Activated CD4-positive, alpha-beta memory T cell treated with anti-CD3 and anti-CD28 coated beads for 36 hours (primary cell): ENCODE measurements at regions not wholly inside any gene's neighbourhood (a gene's known extent, or its start where the extent isn't known, plus 50 kb on each side); places are given as distances from the start of the nearest gene placed in this dataset.
A peak's percentile ranks its signal among the peaks of the same experiment; 100 is the strongest.

Experiments used
- CTCF ChIA-PET: fragments of 350-600 bp; sonication (Branson Sonifier 250); formaldehyde crosslinking; loops from one replicate; lab custom pipeline; 2021; ENCODE audit warnings: antibody characterized with exemption, inconsistent platforms; lab: Charles Lee
- POLR2A ChIA-PET: fragments of 350-600 bp; sonication (Branson Sonifier 250); formaldehyde crosslinking; loops from one replicate; lab custom pipeline; 2021; ENCODE audit warnings: antibody characterized with exemption; lab: Charles Lee
- DNase-seq: peaks from one replicate; pipeline ENCODE4 v3.0.0-alpha.2; 2020
- H3K27ac Mint-ChIP-seq: one replicate; pipeline ENCODE4 v1.8.0; 2021; ENCODE audit warnings: mixed read lengths
- H3K27me3 Mint-ChIP-seq: one replicate; pipeline ENCODE4 v1.8.0; 2021; ENCODE audit warnings: mixed read lengths
- H3K36me3 Mint-ChIP-seq: one replicate; pipeline ENCODE4 v1.8.0; 2021; ENCODE audit warnings: mixed read lengths
- H3K4me1 Mint-ChIP-seq: one replicate; pipeline ENCODE4 v1.8.0; 2021; ENCODE audit warnings: low read depth, mixed read lengths
- H3K4me3 Mint-ChIP-seq: one replicate; pipeline ENCODE4 v1.8.0; 2021; ENCODE audit warnings: mild to moderate bottlenecking, mixed read lengths
- H3K9me3 Mint-ChIP-seq: one replicate; pipeline ENCODE4 v1.8.0; 2021; ENCODE audit warnings: mixed read lengths
- intact Hi-C: fragments of 100-400 bp; cut with micrococcal nuclease; formaldehyde crosslinking; loops from one replicate; pipeline ENCODE4 v1.15.1; 2023

DNA sequence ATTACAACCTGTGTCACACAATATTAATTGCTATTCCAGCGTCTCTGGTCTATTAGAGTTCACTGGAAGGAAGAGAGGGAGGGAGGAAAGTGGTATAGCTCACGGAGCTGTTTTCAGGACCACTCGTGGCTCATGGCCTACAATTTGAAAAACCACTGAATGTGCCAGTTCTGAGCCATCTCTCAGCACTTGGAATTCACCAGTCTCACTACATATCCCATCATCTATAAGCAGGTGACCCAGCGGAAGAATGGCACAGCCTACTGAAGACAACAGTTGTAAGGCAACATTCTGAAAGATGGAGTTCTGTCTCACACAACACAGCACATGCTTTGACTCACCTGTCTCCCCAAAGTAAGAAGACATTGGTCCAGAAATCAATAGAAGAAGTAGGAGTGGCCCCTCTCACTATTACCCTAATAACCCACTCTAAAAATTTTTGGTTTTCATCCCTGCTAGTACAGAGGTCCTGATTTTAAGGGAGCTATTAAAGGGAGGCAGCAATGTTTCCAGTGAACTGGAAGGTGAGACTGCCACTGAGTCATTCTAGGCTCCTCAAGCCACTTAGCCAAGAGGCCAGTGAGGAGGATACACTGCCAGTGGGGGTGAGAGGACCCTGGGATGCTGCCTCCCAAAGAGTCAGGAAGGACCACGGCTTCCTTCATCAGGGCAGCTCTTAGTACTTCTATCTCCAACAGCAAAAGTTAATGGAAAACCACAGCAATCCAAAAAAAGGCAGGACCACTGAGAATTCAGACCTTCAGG is 50.0 kb upstream of the DOCK9 start:
- POLR2A ChIA-PET, result interaction anchor here (0.8 to 2.1 kb wide), 3 partner anchors 19 to 287 kb away, joined by 3 to 6 read pairs (median 4); no protein-coding TSS in a partner anchor

DNA sequence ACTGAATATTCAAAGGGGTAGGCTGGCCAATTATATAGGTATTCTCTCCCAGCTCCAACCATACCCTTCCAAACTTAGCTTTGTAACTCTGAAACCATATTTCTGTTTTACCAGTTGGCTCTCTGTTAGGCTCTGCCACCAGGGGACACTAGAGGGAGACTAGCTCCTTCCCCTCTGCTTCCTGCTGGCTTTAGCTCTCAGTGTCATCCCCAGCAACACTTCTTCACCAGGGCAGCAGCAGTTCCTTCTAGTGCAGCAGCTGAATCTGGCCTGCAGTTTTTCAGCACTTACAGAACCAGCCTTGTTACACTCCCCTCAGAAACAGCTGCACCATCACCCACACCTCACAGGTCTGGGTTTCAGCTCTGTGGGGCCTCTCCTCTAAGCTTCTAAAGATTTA is 51.0 kb upstream of the DOCK9 start:
- CTCF ChIA-PET, result interaction anchor here (0.8 to 3.0 kb wide), 35 partner anchors 9 to 241 kb away, joined by 3 to 30 read pairs (median 4); partner anchors contain the start of gene UBAC2
- Mint-ChIP-seq H3K9me3 (peaks cover 6% of the 10 kb centered on the region), H3K27ac (peak overlapping the region; percentile 90), H3K27me3 (no peaks in the 10 kb centered on the region), H3K36me3 (peaks cover 6% of the 10 kb centered on the region), H3K4me1 (peaks cover 88% of the 10 kb centered on the region), H3K4me3 (no peak overlapping the region)
- intact Hi-C loops, result loop anchor here (5.0 to 10.0 kb wide), 3 partner anchors 173 to 552 kb away; partner anchors contain the start of gene UBAC2
- DNase-seq, result peak; percentile 75
- POLR2A ChIA-PET, result interaction anchor here (0.6 to 2.1 kb wide), 4 partner anchors 21 to 153 kb away, joined by 3 to 6 read pairs (median 6); no protein-coding TSS in a partner anchor

More for the DNA sequence above, 50.0 kb upstream of the DOCK9 start:
- Mint-ChIP-seq H3K36me3 (peaks cover 6% of the 10 kb centered on the region), H3K27me3 (no peaks in the 10 kb centered on the region), H3K9me3 (peaks cover 6% of the 10 kb centered on the region), H3K4me3 (no peak overlapping the region), H3K4me1 (peaks cover 88% of the 10 kb centered on the region), H3K27ac (peak overlapping the region; percentile 90)
- peak; percentile 41 for DNase-seq
- CTCF ChIA-PET, result interaction anchor here (0.9 to 3.0 kb wide), 14 partner anchors 8 to 242 kb away, joined by 3 to 30 read pairs (median 5); no protein-coding TSS in a partner anchor
- intact Hi-C loops, result loop anchor here (1.0 to 10.0 kb wide), 11 partner anchors 10 to 551 kb away; partner anchors contain the start of genes GPR18 and UBAC2

GRCh38 chr13:99029576-99029975 is 51.7 kb upstream of the DOCK9 start:
- H3K36me3 Mint-ChIP-seq, result peaks cover 6% of the 10 kb centered on the region
- POLR2A ChIA-PET, result interaction anchor here (1.1 to 2.1 kb wide), 2 partner anchors 20 to 140 kb away, joined by 5 to 6 read pairs; no protein-coding TSS in a partner anchor
- H3K27ac Mint-ChIP-seq, result no peak overlapping the region
- DNase-seq, result no peak
- intact Hi-C loops, result loop anchor here (5.0 to 10.0 kb wide), 3 partner anchors 173 to 552 kb away; partner anchors contain the start of gene UBAC2
- CTCF ChIA-PET, result interaction anchor here (0.8 to 3.0 kb wide), 20 partner anchors 8 to 240 kb away, joined by 3 to 30 read pairs (median 5); no protein-coding TSS in a partner anchor
- no peak overlapping the region for H3K4me3 Mint-ChIP-seq
- H3K9me3 Mint-ChIP-seq, result peaks cover 6% of the 10 kb centered on the region
- H3K4me1 Mint-ChIP-seq, result peaks cover 84% of the 10 kb centered on the region
- H3K27me3 Mint-ChIP-seq, result no peaks in the 10 kb centered on the region

- ChIA-PET CTCF (interaction anchor here (0.8 kb wide), 1 partner anchor 146 kb away, joined by 3 read pairs; no protein-coding TSS in a partner anchor), POLR2A (no interaction called here)
- peaks cover 10% of the 10 kb centered on the region for H3K36me3 Mint-ChIP-seq
- peak overlapping the region; percentile 44 for H3K27ac Mint-ChIP-seq
- peaks cover 9% of the 10 kb centered on the region for H3K9me3 Mint-ChIP-seq
- H3K27me3 Mint-ChIP-seq, result no peaks in the 10 kb centered on the region
- H3K4me3 Mint-ChIP-seq, result no peak overlapping the region
- H3K4me1 Mint-ChIP-seq, result peaks cover 83% of the 10 kb centered on the region
- intact Hi-C loops, result no loop called here
- no peak for DNase-seq
Measured at GRCh38 chr13:99030326-99030725, 52.5 kb upstream of the DOCK9 start.

DNA sequence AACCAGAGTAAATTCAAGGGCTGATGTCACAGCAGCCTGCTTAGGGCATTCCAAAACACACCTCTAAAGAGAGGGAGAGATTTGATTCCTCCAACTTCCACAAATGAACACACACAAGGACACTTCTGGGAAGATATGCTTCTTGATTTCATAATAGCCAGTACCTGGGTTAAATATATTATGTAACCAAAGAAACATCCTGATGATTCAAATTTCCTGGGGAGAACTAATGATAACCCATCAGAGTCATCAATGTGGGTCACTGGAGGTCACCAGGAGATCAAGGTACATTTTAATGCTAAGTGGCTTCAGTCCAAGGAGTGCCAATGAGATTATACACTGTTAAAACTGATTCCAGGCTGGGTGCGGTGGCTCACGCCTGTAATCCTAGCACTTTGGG is 54.0 kb upstream of the DOCK9 start:
- intact Hi-C loops, result no loop called here
- no peaks in the 10 kb centered on the region for H3K27me3 Mint-ChIP-seq
- no peak overlapping the region for H3K4me3 Mint-ChIP-seq
- ChIA-PET CTCF (interaction anchor here (0.6 to 4.1 kb wide), 8 partner anchors 11 to 234 kb away, joined by 3 to 50 read pairs (median 4); no protein-coding TSS in a partner anchor), POLR2A (no interaction called here)
- no peak for DNase-seq
- H3K36me3 Mint-ChIP-seq, result peaks cover 16% of the 10 kb centered on the region
- H3K9me3 Mint-ChIP-seq, result peaks cover 13% of the 10 kb centered on the region
- peaks cover 69% of the 10 kb centered on the region for H3K4me1 Mint-ChIP-seq
- H3K27ac Mint-ChIP-seq, result no peak overlapping the region

DNA sequence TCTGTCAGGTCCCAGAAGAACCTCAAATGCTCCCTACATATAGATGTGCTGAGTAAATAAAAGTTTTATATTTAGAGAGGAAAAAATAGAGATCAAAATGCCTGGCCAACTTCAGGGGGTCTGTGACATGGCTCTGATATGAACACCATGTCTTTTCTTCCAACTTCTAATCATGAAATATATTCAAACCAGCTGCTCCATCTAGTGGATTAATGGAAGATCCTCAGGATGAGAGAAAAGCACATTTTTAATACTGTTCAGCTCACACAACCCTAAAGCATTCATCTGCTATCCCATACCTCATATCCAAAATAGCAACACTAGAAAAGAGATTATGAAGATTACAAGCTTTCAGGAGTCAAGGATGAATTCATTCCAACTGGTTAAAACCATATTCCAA is 56.0 kb upstream of the DOCK9 start:
- peaks cover 10% of the 10 kb centered on the region for H3K9me3 Mint-ChIP-seq
- no peak overlapping the region for H3K4me3 Mint-ChIP-seq
- H3K4me1 Mint-ChIP-seq, result peaks cover 57% of the 10 kb centered on the region
- H3K36me3 Mint-ChIP-seq, result peaks cover 12% of the 10 kb centered on the region
- H3K27ac Mint-ChIP-seq, result no peak overlapping the region
- CTCF ChIA-PET, result interaction anchor here (0.7 to 4.1 kb wide), 19 partner anchors 11 to 236 kb away, joined by 3 to 50 read pairs (median 4); no protein-coding TSS in a partner anchor
- POLR2A ChIA-PET, result interaction anchor here (0.6 to 0.7 kb wide), 2 partner anchors 13 to 190 kb away, joined by 3 to 5 read pairs; no protein-coding TSS in a partner anchor
- H3K27me3 Mint-ChIP-seq, result no peaks in the 10 kb centered on the region
- intact Hi-C loops, result no loop called here
- no peak for DNase-seq

GRCh38 chr13:99034333-99035085 is 56.6 kb upstream of the DOCK9 start:
- intact Hi-C loops, result no loop called here
- Mint-ChIP-seq H3K27ac (no peak overlapping the region), H3K4me3 (no peak overlapping the region), H3K36me3 (peaks cover 9% of the 10 kb centered on the region), H3K4me1 (peaks cover 54% of the 10 kb centered on the region), H3K9me3 (peaks cover 7% of the 10 kb centered on the region), H3K27me3 (no peaks in the 10 kb centered on the region)
- DNase-seq, result no peak
- CTCF ChIA-PET, result interaction anchor here (0.7 to 4.1 kb wide), 18 partner anchors 10 to 235 kb away, joined by 3 to 50 read pairs (median 4); no protein-coding TSS in a partner anchor
- POLR2A ChIA-PET, result interaction anchor here (0.6 to 0.7 kb wide), 2 partner anchors 12 to 191 kb away, joined by 3 to 5 read pairs; no protein-coding TSS in a partner anchor

DNA sequence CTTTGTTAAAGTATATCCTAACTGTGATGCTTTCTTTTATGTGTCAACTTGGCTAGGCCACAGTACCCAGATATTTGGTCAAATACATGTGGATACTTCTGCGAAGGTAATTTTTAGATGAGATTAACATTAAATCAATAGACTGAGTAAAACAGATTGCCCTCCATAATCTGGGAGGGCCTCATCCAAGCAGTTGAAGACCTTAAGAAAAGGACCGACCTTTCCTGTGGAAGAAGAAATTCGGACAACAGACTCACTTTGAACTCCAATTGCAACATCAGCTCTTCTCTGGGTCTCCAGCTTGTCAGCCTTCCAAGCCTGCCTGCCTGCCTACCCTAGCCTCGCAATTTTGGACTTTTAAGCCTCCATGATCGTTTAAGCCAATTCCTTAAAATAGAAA is 57.9 kb upstream of the DOCK9 start:
- H3K27ac Mint-ChIP-seq, result no peak overlapping the region
- H3K4me3 Mint-ChIP-seq, result no peak overlapping the region
- no peak for DNase-seq
- H3K36me3 Mint-ChIP-seq, result peaks cover 13% of the 10 kb centered on the region
- POLR2A ChIA-PET, result no interaction called here
- no peaks in the 10 kb centered on the region for H3K27me3 Mint-ChIP-seq
- intact Hi-C loops, result no loop called here
- peaks cover 53% of the 10 kb centered on the region for H3K4me1 Mint-ChIP-seq
- peaks cover 7% of the 10 kb centered on the region for H3K9me3 Mint-ChIP-seq
- CTCF ChIA-PET, result interaction anchor here (0.6 to 1.0 kb wide), 2 partner anchors 40 to 610 kb away, joined by 3 read pairs; no protein-coding TSS in a partner anchor

GRCh38 chr13:99037756-99038155 is 59.9 kb upstream of the DOCK9 start:
- ChIA-PET CTCF (interaction anchor here (0.8 to 1.8 kb wide), 2 partner anchors 9 to 372 kb away, joined by 4 to 10 read pairs; no protein-coding TSS in a partner anchor), POLR2A (no interaction called here)
- Mint-ChIP-seq H3K9me3 (peaks cover 7% of the 10 kb centered on the region), H3K27me3 (no peaks in the 10 kb centered on the region), H3K4me3 (no peak overlapping the region), H3K4me1 (peaks cover 63% of the 10 kb centered on the region), H3K36me3 (peaks cover 13% of the 10 kb centered on the region), H3K27ac (no peak overlapping the region)
- no peak for DNase-seq
- intact Hi-C loops, result no loop called here

DNA sequence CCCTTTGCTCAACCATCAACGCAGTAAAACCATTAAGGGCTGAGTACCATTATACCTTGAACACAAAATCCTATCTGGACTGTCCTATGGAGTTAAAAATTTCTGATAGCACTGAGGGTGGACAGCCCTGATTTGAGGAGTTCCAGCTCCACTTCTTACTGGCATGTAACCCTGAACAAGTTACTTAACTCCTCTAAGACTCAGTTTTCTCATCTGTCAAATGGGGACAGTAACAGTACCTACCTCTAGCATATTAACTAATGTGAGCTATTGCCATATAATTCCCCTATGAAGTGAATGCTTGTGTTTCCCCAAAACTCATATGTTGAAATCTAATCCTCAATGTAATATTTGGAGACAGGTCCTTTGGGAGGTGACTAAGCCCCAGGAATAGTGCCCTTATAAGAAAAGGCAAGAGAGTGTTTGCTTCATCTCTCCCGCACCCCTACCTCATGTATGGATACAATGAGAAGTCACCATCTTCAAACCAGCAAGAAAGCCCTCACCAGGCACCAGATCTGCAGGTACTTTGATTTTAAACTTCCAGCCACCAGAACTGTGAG is 61.9 kb upstream of the DOCK9 start:
- DNase-seq, result no peak
- Mint-ChIP-seq H3K9me3 (peaks cover 7% of the 10 kb centered on the region), H3K27me3 (no peaks in the 10 kb centered on the region), H3K4me3 (no peak overlapping the region), H3K36me3 (peaks cover 13% of the 10 kb centered on the region), H3K27ac (no peak overlapping the region), H3K4me1 (peaks cover 68% of the 10 kb centered on the region)
- intact Hi-C loops, result no loop called here
- POLR2A ChIA-PET, result no interaction called here
- CTCF ChIA-PET, result interaction anchor here (0.6 to 1.4 kb wide), 2 partner anchors 12 to 222 kb away, joined by 3 to 4 read pairs; no protein-coding TSS in a partner anchor
